Uterus (tissue), 2 donors: ENCODE measurements at regions not wholly inside any gene's neighbourhood (a gene's known extent, or its start where the extent isn't known, plus 50 kb on each side); places are given as distances from the start of the nearest gene placed in this dataset.

Experiments
- CTCF ChIP-seq, 4 experiments: fragments of 200-600 bp in 2 of 4; fragments of 450-650 bp in 2 of 4; sonication (generic) in 2 of 4; IDR thresholded peaks; one replicate each; pipeline ENCODE4 v1.5.1; 2016 to 2019; ENCODE audit warnings: antibody characterized with exemption in 4 of 4, mild to moderate bottlenecking in 2 of 4, moderate library complexity in 1 of 4
- POLR2A ChIP-seq, 2 donors: fragments of 450-650 bp; IDR thresholded peaks; one replicate each; pipeline ENCODE4 v1.6.1; 2016; ENCODE audit warnings: antibody characterized with exemption in 2 of 2, mild to moderate bottlenecking in 1 of 2, moderate library complexity in 1 of 2

- TF ChIP-seq POLR2A (IDR thresholded peaks at IDR 0.05) (no peak), CTCF (IDR thresholded peaks at IDR 0.05) (no peak)
These were observed 991.6 kb downstream of the GALC start for GRCh38 chr14:87001333-87001732.
